HEK293 (cell line): ENCODE measurements at regions not wholly inside any gene's neighbourhood (a gene's known extent, or its start where the extent isn't known, plus 50 kb on each side); places are given as distances from the start of the nearest gene placed in this dataset.

ENCODE experiments used
- CTCF ChIA-PET: fragments of 350-600 bp; formaldehyde crosslinking; extraction: SDS; loops from one replicate; lab custom pipeline; 2021; ENCODE audit warnings: antibody characterized with exemption; lab: Yijun Ruan, JAX
- POLR2A ChIA-PET: fragments of 300-600 bp; formaldehyde crosslinking; extraction: SDS; loops from one replicate; lab custom pipeline; 2020; ENCODE audit warnings: antibody characterized with exemption, inconsistent platforms; lab: Yijun Ruan, JAX
- H3K27ac ChIP-seq: fragments of 200-500 bp; sonication (Bioruptor generic); 2 replicates; pipeline ENCODE4 v1.5.1; 2014; ENCODE audit warnings: low read depth, low read length, control low read depth, inconsistent platforms; ENCODE audit errors: extremely low read depth
- H3K36me3 ChIP-seq, 2 experiments: fragments of 200-500 bp in 1 of 2; sonication (Bioruptor generic) in 1 of 2; 1 replicate in 1 of 2; 2 replicates in 1 of 2; pipeline ENCODE4 v1.5.1; 2014 to 2017; ENCODE audit warnings: inconsistent platforms in 2 of 2, low read length in 2 of 2; ENCODE audit not compliant: control insufficient read depth in 2 of 2, insufficient read depth in 1 of 2
- H3K4me1 ChIP-seq: fragments of 200-500 bp; sonication (Bioruptor generic); 2 replicates; pipeline ENCODE4 v1.5.1; 2014; ENCODE audit warnings: mild to moderate bottlenecking, low read length, inconsistent platforms; ENCODE audit not compliant: control insufficient read depth, insufficient read depth
- H3K4me3 ChIP-seq: 2 replicates; pipeline ENCODE4 v1.5.1; 2011; ENCODE audit warnings: low read depth, mild to moderate bottlenecking, control low read depth, low read length, moderate library complexity
- H3K9me3 ChIP-seq: fragments of 200-500 bp; sonication (Bioruptor generic); 2 replicates; pipeline ENCODE4 v1.5.1; 2014; ENCODE audit warnings: low read depth, low read length, inconsistent platforms; ENCODE audit not compliant: control insufficient read depth, insufficient read depth
- HOXC10 ChIP-seq: sonication (generic); formaldehyde crosslinking; IDR thresholded peaks from 2 replicates; pipeline ENCODE4 v1.8.1; 2023; ENCODE audit warnings: mild to moderate bottlenecking, missing genetic modification reagents
- KLF1 ChIP-seq: fragments of 450-650 bp; formaldehyde crosslinking; IDR thresholded peaks from 2 replicates; pipeline ENCODE4 v1.5.1; 2016; ENCODE audit warnings: missing biosample characterization, missing genetic modification characterization
- KLF17 ChIP-seq: fragments of 450-650 bp; formaldehyde crosslinking; IDR thresholded peaks from 2 replicates; pipeline ENCODE4 v1.5.1; 2016; ENCODE audit warnings: missing biosample characterization, missing genetic modification characterization
- KLF8 ChIP-seq: fragments of 450-650 bp; formaldehyde crosslinking; IDR thresholded peaks from 2 replicates; pipeline ENCODE4 v1.5.1; 2016; ENCODE audit warnings: missing biosample characterization, missing genetic modification characterization
- MYNN ChIP-seq: fragments of 450-650 bp; formaldehyde crosslinking; IDR thresholded peaks from 2 replicates; pipeline ENCODE4 v1.5.1; 2016; ENCODE audit warnings: missing biosample characterization, missing genetic modification characterization, borderline replicate concordance
- PATZ1 ChIP-seq: fragments of 450-650 bp; formaldehyde crosslinking; IDR thresholded peaks from 2 replicates; pipeline ENCODE4 v1.5.1; 2016; ENCODE audit warnings: missing biosample characterization, missing genetic modification characterization
- PRDM1 ChIP-seq: fragments of 450-650 bp; formaldehyde crosslinking; IDR thresholded peaks from 2 replicates; pipeline ENCODE4; 2016; ENCODE audit warnings: missing biosample characterization, missing genetic modification characterization
- ZBTB6 ChIP-seq: fragments of 450-650 bp; formaldehyde crosslinking; IDR thresholded peaks from 2 replicates; pipeline ENCODE4 v1.5.1; 2017; ENCODE audit warnings: missing biosample characterization, missing genetic modification characterization
- ZFP69B ChIP-seq: fragments of 450-650 bp; formaldehyde crosslinking; IDR thresholded peaks from 2 replicates; pipeline ENCODE4 v1.5.1; 2016; ENCODE audit warnings: missing biosample characterization, missing genetic modification characterization
- ZIC2 ChIP-seq: fragments of 450-650 bp; formaldehyde crosslinking; IDR thresholded peaks from 2 replicates; pipeline ENCODE4 v1.5.1; 2016; ENCODE audit warnings: missing biosample characterization, missing genetic modification characterization
- ZNF133 ChIP-seq: fragments of 450-650 bp; formaldehyde crosslinking; IDR thresholded peaks from 2 replicates; pipeline ENCODE4 v1.5.1; 2016; ENCODE audit warnings: missing biosample characterization, missing genetic modification characterization
- ZNF157 ChIP-seq: fragments of 450-650 bp; formaldehyde crosslinking; IDR thresholded peaks from 2 replicates; pipeline ENCODE4 v1.5.1; 2016; ENCODE audit warnings: missing biosample characterization, missing genetic modification characterization
- ZNF19 ChIP-seq: fragments of 450-650 bp; formaldehyde crosslinking; IDR thresholded peaks from 2 replicates; pipeline ENCODE4; 2016; ENCODE audit warnings: missing biosample characterization, missing genetic modification characterization, low read depth
- ZNF202 ChIP-seq: fragments of 450-650 bp; formaldehyde crosslinking; IDR thresholded peaks from 2 replicates; pipeline ENCODE4 v1.5.1; 2016; ENCODE audit warnings: missing biosample characterization, missing genetic modification characterization, borderline replicate concordance
- ZNF26 ChIP-seq: fragments of 450-650 bp; formaldehyde crosslinking; IDR thresholded peaks from 2 replicates; pipeline ENCODE4 v1.5.1; 2016; ENCODE audit warnings: missing biosample characterization, missing genetic modification characterization
- ZNF354C ChIP-seq: fragments of 450-650 bp; formaldehyde crosslinking; IDR thresholded peaks from 2 replicates; pipeline ENCODE4 v1.5.1; 2016; ENCODE audit warnings: missing biosample characterization, missing genetic modification characterization, low read depth, borderline replicate concordance
- ZNF362 ChIP-seq: fragments of 450-650 bp; formaldehyde crosslinking; IDR thresholded peaks from 2 replicates; pipeline ENCODE4 v1.5.1; 2016; ENCODE audit warnings: missing biosample characterization, missing genetic modification characterization
- ZNF391 ChIP-seq: fragments of 450-650 bp; formaldehyde crosslinking; IDR thresholded peaks from 2 replicates; pipeline ENCODE4 v1.5.1; 2016; ENCODE audit warnings: low read depth, missing biosample characterization, missing genetic modification characterization, borderline replicate concordance
- ZNF423 ChIP-seq: fragments of 450-650 bp; formaldehyde crosslinking; IDR thresholded peaks from 2 replicates; pipeline ENCODE4 v1.5.1; 2016; ENCODE audit warnings: missing biosample characterization, missing genetic modification characterization
- ZNF514 ChIP-seq: fragments of 450-650 bp; formaldehyde crosslinking; IDR thresholded peaks from 2 replicates; pipeline ENCODE4 v1.5.1; 2016; ENCODE audit warnings: missing biosample characterization, missing genetic modification characterization
- ZNF561 ChIP-seq: fragments of 450-650 bp; IDR thresholded peaks from 2 replicates; pipeline ENCODE4 v1.5.1; 2018; ENCODE audit warnings: missing biosample characterization, missing genetic modification characterization, borderline replicate concordance
- ZNF658 ChIP-seq: fragments of 450-650 bp; formaldehyde crosslinking; IDR thresholded peaks from 2 replicates; pipeline ENCODE4; 2016; ENCODE audit warnings: missing biosample characterization, missing genetic modification characterization
- ZNF660 ChIP-seq: fragments of 450-650 bp; IDR thresholded peaks from 2 replicates; pipeline ENCODE4 v1.5.1; 2018; ENCODE audit warnings: missing biosample characterization, mild to moderate bottlenecking, missing genetic modification characterization
- ZNF830 ChIP-seq: fragments of 450-650 bp; IDR thresholded peaks from 2 replicates; pipeline ENCODE4 v1.5.0; 2018; ENCODE audit warnings: missing biosample characterization, missing genetic modification characterization, low read depth, mild to moderate bottlenecking, moderate library complexity
- ZSCAN5A ChIP-seq: fragments of 450-650 bp; formaldehyde crosslinking; IDR thresholded peaks from 2 replicates; pipeline ENCODE4 v1.5.1; 2016; ENCODE audit warnings: missing biosample characterization, missing genetic modification characterization
- ZXDB ChIP-seq: fragments of 450-650 bp; formaldehyde crosslinking; IDR thresholded peaks from 2 replicates; pipeline ENCODE4 v1.5.1; 2016; ENCODE audit warnings: missing biosample characterization, missing genetic modification characterization

GRCh38 chr15:48060396-48060795 lies 60.4 kb upstream of the SLC24A5 start (continued):
- TF ChIP-seq ZNF354C (tag by site-specific recombination) (no peak), ZNF561 (tag by site-specific recombination) (no peak), ZSCAN5A (no peak), ZNF19 (no peak), ZNF660 (tag by site-specific recombination) (no peak), ZNF26 (no peak), HOXC10 (CRISPR knock-in tag) (no peak)

GRCh38 chr15:48061605-48062004 lies 59.2 kb upstream of the SLC24A5 start:
- H3K9me3 ChIP-seq = no peaks in the 10 kb centered on the region
- H3K27ac ChIP-seq = no peak overlapping the region
- H3K36me3 ChIP-seq = no peaks in the 10 kb centered on the region
- H3K4me1 ChIP-seq = peaks cover 6% of the 10 kb centered on the region; the same call in 1 of the 2 replicates
- ChIA-PET CTCF (no interaction called here), POLR2A (interaction anchor here (1.0 kb wide), 1 partner anchor 29 kb away, joined by 3 read pairs; no protein-coding TSS in a partner anchor)
- H3K4me3 ChIP-seq = no peak overlapping the region
- TF ChIP-seq ZFP69B (tag by site-specific recombination) (no peak), ZBTB6 (no peak), ZNF391 (tag by site-specific recombination) (no peak), ZXDB (tag by site-specific recombination) (no peak), ZIC2 (no peak), PATZ1 (tag by site-specific recombination) (no peak), KLF17 (tag by site-specific recombination) (no peak)

- Histone ChIP-seq H3K9me3 (no peaks in the 10 kb centered on the region), H3K4me3 (no peak overlapping the region), H3K27ac (no peak overlapping the region), H3K4me1 (peaks cover 6% of the 10 kb centered on the region; the same call in 1 of the 2 replicates), H3K36me3 (no peaks in the 10 kb centered on the region)
- POLR2A ChIA-PET = interaction anchor here (0.7 to 1.0 kb wide), 2 partner anchors 23 to 28 kb away, joined by 3 to 6 read pairs; no protein-coding TSS in a partner anchor
- CTCF ChIA-PET = interaction anchor here (0.8 to 0.9 kb wide), 2 partner anchors 35 to 43 kb away, joined by 3 read pairs; no protein-coding TSS in a partner anchor
- TF ChIP-seq ZNF423 (tag by site-specific recombination) (no peak), ZNF157 (no peak), KLF8 (tag by site-specific recombination) (no peak), ZNF830 (tag by site-specific recombination) (no peak), ZNF133 (no peak), ZNF514 (tag by site-specific recombination) (no peak), KLF1 (tag by site-specific recombination) (no peak), PRDM1 (tag by site-specific recombination) (peak; percentile 30; the same call in 1 of the 2 replicates), MYNN (no peak), ZNF362 (tag by site-specific recombination) (no peak), ZNF202 (tag by site-specific recombination) (no peak), ZNF658 (no peak), ZXDB (tag by site-specific recombination) (no peak)
These were observed 58.5 kb upstream of the SLC24A5 start for GRCh38 chr15:48062148-48062872.
